GM12875 (cell line): ENCODE measurements at regions not wholly inside any gene's neighbourhood (a gene's known extent, or its start where the extent isn't known, plus 50 kb on each side); places are given as distances from the start of the nearest gene placed in this dataset.

Experiments
- H3K4me3 ChIP-seq: one replicate; pipeline ENCODE4 v1.5.1; 2011; ENCODE audit warnings: low read depth, low read length, control low read depth
- CTCF ChIP-seq: IDR thresholded peaks from 2 replicates; pipeline ENCODE4 v1.5.1; 2011; ENCODE audit warnings: low read depth, mild to moderate bottlenecking, control low read depth, inconsistent platforms, low read length, moderate library complexity, borderline replicate concordance; ENCODE audit not compliant: insufficient read depth

- H3K4me3 ChIP-seq: no peak overlapping the region
- TF ChIP-seq CTCF: no peak
Observed at GRCh38 chr22:27650985-27651384, 150.6 kb downstream of the MN1 start.

GRCh38 chr22:27651486-27651885 is 150.1 kb downstream of the MN1 start:
- H3K4me3 ChIP-seq: no peak overlapping the region

GRCh38 chr22:27654546-27655445 is 146.8 kb downstream of the MN1 start:
- TF ChIP-seq CTCF: no peak
- no peak overlapping the region for H3K4me3 ChIP-seq

More at GRCh38 chr22:27651486-27651885, 150.1 kb downstream of the MN1 start:
- TF ChIP-seq CTCF: no peak

GRCh38 chr22:27655582-27656185 is 145.9 kb downstream of the MN1 start:
- TF ChIP-seq CTCF: no peak

GRCh38 chr22:27656970-27657369 is 144.6 kb downstream of the MN1 start:
- no peak overlapping the region for H3K4me3 ChIP-seq
- TF ChIP-seq CTCF: no peak

More at GRCh38 chr22:27655582-27656185, 145.9 kb downstream of the MN1 start:
- H3K4me3 ChIP-seq: no peak overlapping the region

GRCh38 chr22:27660306-27660705 is 141.2 kb downstream of the MN1 start:
- no peak for TF ChIP-seq CTCF
- H3K4me3 ChIP-seq: no peak overlapping the region
